Inflammatory macrophage treated with lipopolysaccharide for 4 hours (primary cell): ENCODE measurements at regions not wholly inside any gene's neighbourhood (a gene's known extent, or its start where the extent isn't known, plus 50 kb on each side); places are given as distances from the start of the nearest gene placed in this dataset.
A peak's percentile ranks its signal among the peaks of the same experiment; 100 is the strongest.

Source experiments
- DNase-seq: peaks from one replicate; pipeline ENCODE4 v3.0.0-alpha.2; 2020

- DNase-seq = peak; percentile 34
Measured at GRCh38 chr10:4373612-4374011, 452.4 kb upstream of the AKR1E2 start.

- no peak for DNase-seq
Measured at GRCh38 chr10:4373098-4373497, 452.9 kb upstream of the AKR1E2 start.

GRCh38 chr10:4372601-4373000 lies 453.4 kb upstream of the AKR1E2 start:
- DNase-seq = no peak

- DNase-seq = no peak
Measured at GRCh38 chr10:4371691-4372295, 454.2 kb upstream of the AKR1E2 start.

GRCh38 chr10:4370376-4370775 lies 455.6 kb upstream of the AKR1E2 start:
- no peak for DNase-seq

- no peak for DNase-seq
Measured at GRCh38 chr10:4361581-4361980, 464.4 kb upstream of the AKR1E2 start.

- no peak for DNase-seq
Measured at GRCh38 chr10:4359003-4359402, 467.0 kb upstream of the AKR1E2 start.

GRCh38 chr10:4357911-4358310 lies 468.1 kb upstream of the AKR1E2 start:
- DNase-seq = no peak

- no peak for DNase-seq
Measured at GRCh38 chr10:4355350-4355749, 470.7 kb upstream of the AKR1E2 start.

GRCh38 chr10:4354382-4354812 lies 471.6 kb upstream of the AKR1E2 start:
- DNase-seq = no peak

- no peak for DNase-seq
Measured at GRCh38 chr10:4353964-4354363, 472.0 kb upstream of the AKR1E2 start.

GRCh38 chr10:4353059-4353655 lies 472.9 kb upstream of the AKR1E2 start:
- DNase-seq = no peak

- no peak for DNase-seq
Measured at GRCh38 chr10:4352414-4352961, 473.5 kb upstream of the AKR1E2 start.

- DNase-seq = no peak
Measured at GRCh38 chr10:4351723-4352413, 474.1 kb upstream of the AKR1E2 start.

GRCh38 chr10:4347397-4347796 lies 478.6 kb upstream of the AKR1E2 start:
- no peak for DNase-seq

GRCh38 chr10:4345877-4346646 lies 479.9 kb upstream of the AKR1E2 start:
- no peak for DNase-seq

GRCh38 chr10:4344492-4344994 lies 481.5 kb upstream of the AKR1E2 start:
- DNase-seq = peak; percentile 75

GRCh38 chr10:4343873-4344272 lies 482.1 kb upstream of the AKR1E2 start:
- DNase-seq = no peak

- no peak for DNase-seq
Measured at GRCh38 chr10:4343091-4343490, 482.9 kb upstream of the AKR1E2 start.

- DNase-seq = no peak
Measured at GRCh38 chr10:4338768-4339167, 487.2 kb upstream of the AKR1E2 start.

- DNase-seq = peak; percentile 33
Measured at GRCh38 chr10:4337563-4337962, 488.4 kb upstream of the AKR1E2 start.

- no peak for DNase-seq
Measured at GRCh38 chr10:4334871-4335270, 491.1 kb upstream of the AKR1E2 start.

- DNase-seq = peak; percentile 48
Measured at GRCh38 chr10:4334015-4334414, 492.0 kb upstream of the AKR1E2 start.
